ENCODE measurements at regions not wholly inside any gene's neighbourhood (a gene's known extent, or its start where the extent isn't known, plus 50 kb on each side); places are given as distances from the start of the nearest gene placed in this dataset.

DNA sequence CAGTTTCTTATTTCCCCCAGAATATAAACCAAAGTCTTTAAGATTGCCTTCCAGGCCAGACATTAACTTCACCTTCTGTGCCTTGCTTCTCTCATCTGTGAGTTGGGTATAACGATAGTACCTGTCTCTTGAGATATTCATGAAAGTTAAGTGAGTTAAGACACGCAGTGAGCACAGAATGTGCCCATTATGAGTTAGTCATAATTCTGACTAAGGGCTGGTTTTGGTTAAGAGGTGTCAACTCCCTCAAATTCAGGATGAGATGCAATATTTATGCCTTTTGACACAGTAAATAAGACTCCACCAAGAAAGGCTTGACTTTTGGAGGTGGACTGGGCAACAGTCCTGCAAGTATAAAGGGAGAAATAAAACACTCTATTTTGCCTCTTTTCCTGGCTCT is 528.7 kb upstream of the IGFBP3 start:
- Histone ChIP-seq H3K4me1 (no peaks in the 10 kb centered on the region), H3K4me3 (no peak overlapping the region), H3K27ac (no peak overlapping the region), H3K36me3 (ENCODE audit: low read depth, missing control alignments) (no peaks in the 10 kb centered on the region), H3K27me3 (no peaks in the 10 kb centered on the region), H3K9me3 (no peaks in the 10 kb centered on the region)
- TF ChIP-seq POLR2A (IDR thresholded peaks at IDR 0.05) = no peak
- TF ChIP-seq, protein P1, sequence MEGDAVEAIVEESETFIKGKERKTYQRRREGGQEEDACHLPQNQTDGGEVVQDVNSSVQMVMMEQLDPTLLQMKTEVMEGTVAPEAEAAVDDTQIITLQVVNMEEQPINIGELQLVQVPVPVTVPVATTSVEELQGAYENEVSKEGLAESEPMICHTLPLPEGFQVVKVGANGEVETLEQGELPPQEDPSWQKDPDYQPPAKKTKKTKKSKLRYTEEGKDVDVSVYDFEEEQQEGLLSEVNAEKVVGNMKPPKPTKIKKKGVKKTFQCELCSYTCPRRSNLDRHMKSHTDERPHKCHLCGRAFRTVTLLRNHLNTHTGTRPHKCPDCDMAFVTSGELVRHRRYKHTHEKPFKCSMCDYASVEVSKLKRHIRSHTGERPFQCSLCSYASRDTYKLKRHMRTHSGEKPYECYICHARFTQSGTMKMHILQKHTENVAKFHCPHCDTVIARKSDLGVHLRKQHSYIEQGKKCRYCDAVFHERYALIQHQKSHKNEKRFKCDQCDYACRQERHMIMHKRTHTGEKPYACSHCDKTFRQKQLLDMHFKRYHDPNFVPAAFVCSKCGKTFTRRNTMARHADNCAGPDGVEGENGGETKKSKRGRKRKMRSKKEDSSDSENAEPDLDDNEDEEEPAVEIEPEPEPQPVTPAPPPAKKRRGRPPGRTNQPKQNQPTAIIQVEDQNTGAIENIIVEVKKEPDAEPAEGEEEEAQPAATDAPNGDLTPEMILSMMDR (IDR thresholded peaks at IDR 0.05) = no peak
- no peak for DNase-seq
- 43 to 66% methylated on average over 2 of the region's 2 CpGs for WGBS, 2 donors
- intact Hi-C loops (cut with DNase I; ENCODE audit: low total_unique reads) = no loop called here

DNA sequence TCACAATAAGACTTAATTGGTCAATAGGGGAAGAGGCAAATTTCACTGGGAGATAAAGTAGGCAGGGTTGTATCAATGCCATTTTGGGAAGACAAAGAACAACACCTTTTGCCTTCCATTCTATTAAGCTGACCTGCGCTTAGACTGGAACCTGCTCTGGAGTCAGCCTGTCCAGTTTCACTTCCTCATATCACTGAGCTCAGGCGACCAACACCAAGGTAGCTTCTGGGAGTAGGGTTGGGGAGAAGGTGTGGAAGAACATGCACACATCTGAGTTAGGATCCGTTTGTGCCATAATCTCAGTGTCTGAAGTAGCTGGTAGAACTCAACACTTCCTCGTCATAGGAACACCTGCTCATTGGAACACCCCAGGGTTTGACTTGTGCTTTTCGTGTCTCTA is 527.4 kb upstream of the IGFBP3 start:
- DNase-seq = no peak
- Histone ChIP-seq H3K4me1 (no peaks in the 10 kb centered on the region), H3K36me3 (ENCODE audit: low read depth, missing control alignments) (no peaks in the 10 kb centered on the region), H3K9me3 (no peaks in the 10 kb centered on the region), H3K4me3 (no peak overlapping the region), H3K27ac (no peak overlapping the region), H3K27me3 (no peaks in the 10 kb centered on the region)
- TF ChIP-seq POLR2A (IDR thresholded peaks at IDR 0.05) = no peak
- TF ChIP-seq, protein P1 (IDR thresholded peaks at IDR 0.05) = no peak
- 91 to 94% methylated on average over 5 of the region's 5 CpGs for WGBS, 2 donors
- intact Hi-C loops (cut with DNase I; ENCODE audit: low total_unique reads) = no loop called here

DNA sequence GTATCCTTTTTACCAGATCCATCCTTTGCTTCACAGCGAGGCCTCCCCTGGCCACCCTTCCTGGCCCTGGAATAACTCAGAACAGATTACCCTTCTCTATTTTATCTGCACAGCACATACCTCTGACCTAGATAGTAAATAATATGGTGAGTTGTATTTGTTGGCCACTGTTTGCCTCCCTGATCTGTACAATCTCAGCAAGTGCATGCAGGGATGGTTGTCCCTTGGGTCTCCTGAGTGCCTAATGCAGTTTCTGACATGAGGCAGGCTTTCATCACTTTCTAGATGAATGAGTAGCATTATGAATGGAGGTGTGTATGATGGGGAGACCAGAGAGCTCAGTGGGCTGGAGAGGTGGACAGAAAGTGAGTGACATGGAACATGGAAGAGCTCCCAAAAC is 525.1 kb upstream of the IGFBP3 start:
- intact Hi-C loops (cut with DNase I; ENCODE audit: low total_unique reads) = no loop called here
- Histone ChIP-seq H3K27me3 (no peaks in the 10 kb centered on the region), H3K27ac (no peak overlapping the region), H3K4me3 (no peak overlapping the region), H3K9me3 (no peaks in the 10 kb centered on the region), H3K4me1 (no peaks in the 10 kb centered on the region), H3K36me3 (ENCODE audit: low read depth, missing control alignments) (no peaks in the 10 kb centered on the region)
- TF ChIP-seq, protein P1 (IDR thresholded peaks at IDR 0.05) = no peak
- no peak for TF ChIP-seq POLR2A (IDR thresholded peaks at IDR 0.05)
- DNase-seq = no peak
- 56 to 87% methylated on average over 1 of the region's 1 CpG for WGBS, 2 donors

DNA sequence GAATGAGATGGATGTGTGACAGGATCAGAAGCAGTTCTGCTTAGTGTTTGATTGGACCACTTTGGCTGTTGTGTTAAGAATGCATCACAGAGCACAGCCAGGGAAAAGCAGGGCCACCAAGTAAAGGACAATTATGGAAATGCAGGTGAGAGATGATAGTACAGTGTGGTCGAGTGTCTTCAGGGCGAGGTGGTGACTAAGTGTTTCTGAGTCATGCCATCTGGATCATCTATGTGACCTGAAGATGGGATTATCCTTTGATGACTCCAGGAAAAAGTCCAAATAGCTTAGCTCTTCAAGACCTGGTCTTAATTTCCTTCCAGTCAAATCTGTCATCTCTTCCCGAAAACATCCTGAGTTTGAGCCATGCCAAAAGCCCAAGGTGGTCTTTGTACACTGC is 523.2 kb upstream of the IGFBP3 start:
- intact Hi-C loops (cut with DNase I; ENCODE audit: low total_unique reads) = no loop called here
- DNase-seq = no peak
- no peak overlapping the region for H3K27ac ChIP-seq
- H3K9me3 ChIP-seq = no peaks in the 10 kb centered on the region
- H3K4me1 ChIP-seq = no peaks in the 10 kb centered on the region
- H3K27me3 ChIP-seq = no peaks in the 10 kb centered on the region
- H3K4me3 ChIP-seq = no peak overlapping the region
- WGBS, 2 donors = 86 to 89% methylated on average over 3 of the region's 3 CpGs
- TF ChIP-seq POLR2A (IDR thresholded peaks at IDR 0.05) = no peak
- TF ChIP-seq, protein P1 (IDR thresholded peaks at IDR 0.05) = no peak
- H3K36me3 ChIP-seq (ENCODE audit: low read depth, missing control alignments) = no peaks in the 10 kb centered on the region

GRCh38 chr7:46440186-46440585 is 519.1 kb upstream of the IGFBP3 start:
- Histone ChIP-seq H3K9me3 (no peaks in the 10 kb centered on the region), H3K4me3 (no peak overlapping the region), H3K27ac (no peak overlapping the region), H3K4me1 (no peaks in the 10 kb centered on the region), H3K27me3 (no peaks in the 10 kb centered on the region), H3K36me3 (ENCODE audit: low read depth, missing control alignments) (no peaks in the 10 kb centered on the region)
- intact Hi-C loops (cut with DNase I; ENCODE audit: low total_unique reads) = no loop called here
- WGBS, 2 donors = 73 to 79% methylated on average over 6 of the region's 6 CpGs
- DNase-seq = no peak
- TF ChIP-seq, protein P1 (IDR thresholded peaks at IDR 0.05) = no peak
- no peak for TF ChIP-seq POLR2A (IDR thresholded peaks at IDR 0.05)
